Subcutaneous abdominal adipose tissue (tissue), 5 donors: ENCODE measurements at regions not wholly inside any gene's neighbourhood (a gene's known extent, or its start where the extent isn't known, plus 50 kb on each side); places are given as distances from the start of the nearest gene placed in this dataset.
"Not testable (repeated sequence)": the region's sequence is repeated elsewhere in the genome, so short reads cannot be mapped to it uniquely, and the experiment has no call there.

Experiments
- H3K27ac ChIP-seq: one replicate; pipeline ENCODE4 v1.7.0; 2013; ENCODE audit warnings: low read depth, mild to moderate bottlenecking, inconsistent platforms, low read length, moderate library complexity
- H3K27me3 ChIP-seq, 5 donors: one replicate each; pipeline ENCODE4 v1.7.0; 2013; ENCODE audit warnings: low read length in 5 of 5, inconsistent platforms in 1 of 5; ENCODE audit not compliant: control insufficient read depth in 5 of 5, insufficient read depth in 4 of 5
- H3K36me3 ChIP-seq, 5 donors: one replicate each; pipeline ENCODE4 v1.7.0; 2013; ENCODE audit warnings: low read length in 5 of 5; ENCODE audit not compliant: control insufficient read depth in 5 of 5, insufficient read depth in 5 of 5
- H3K4me1 ChIP-seq, 5 donors: one replicate each; pipeline ENCODE4 v1.7.0; 2013; ENCODE audit warnings: low read length in 5 of 5, mild to moderate bottlenecking in 3 of 5, moderate library complexity in 1 of 5; ENCODE audit not compliant: control insufficient read depth in 5 of 5, insufficient read depth in 5 of 5
- H3K4me3 ChIP-seq, 5 donors: one replicate each; pipeline ENCODE4 v1.7.0; 2013; ENCODE audit warnings: low read length in 5 of 5, low read depth in 1 of 5
- H3K9ac ChIP-seq, 5 donors: one replicate each; pipeline ENCODE4 v1.7.0; 2013; ENCODE audit warnings: low read length in 5 of 5, mild to moderate bottlenecking in 4 of 5, moderate library complexity in 3 of 5
- H3K9me3 ChIP-seq, 5 donors: one replicate each; pipeline ENCODE4 v1.7.0; 2013; ENCODE audit warnings: low read length in 5 of 5; ENCODE audit not compliant: control insufficient read depth in 5 of 5
- donor health status: healthy.
- donor health status: healthy.
- donor health status: healthy.
- donor health status: healthy.
- donor health status: healthy.

DNA sequence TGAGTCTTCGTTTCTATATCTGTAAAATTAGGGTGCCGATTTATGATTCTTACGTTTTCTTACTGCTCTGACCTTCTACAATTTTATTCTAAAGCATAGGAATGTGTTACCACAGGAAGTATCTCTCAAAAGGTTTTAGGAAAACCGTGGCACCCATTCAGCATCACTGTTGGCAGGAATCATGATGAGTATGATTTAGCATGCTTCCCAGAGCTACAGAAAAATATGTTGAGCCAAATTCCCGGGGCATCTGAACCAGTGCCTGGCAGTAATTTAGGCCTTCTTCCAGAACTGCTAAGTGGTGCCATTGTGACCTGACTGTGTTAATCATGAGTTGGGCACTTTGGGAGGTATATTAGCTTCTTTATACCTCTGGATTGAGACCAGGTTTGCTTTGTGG, 605.0 kb upstream of the RAG2 start:
- Histone ChIP-seq H3K27me3 (no peaks in the 10 kb centered on the region), H3K9ac (no peak overlapping the region), H3K36me3 (no peaks in the 10 kb centered on the region), H3K27ac (no peak overlapping the region), H3K9me3 (peaks cover 0 to 2% (median 0%) of the 10 kb centered on the region in 5 donors), H3K4me1 (no peaks in the 10 kb centered on the region), H3K4me3 (no peak overlapping the region)

DNA sequence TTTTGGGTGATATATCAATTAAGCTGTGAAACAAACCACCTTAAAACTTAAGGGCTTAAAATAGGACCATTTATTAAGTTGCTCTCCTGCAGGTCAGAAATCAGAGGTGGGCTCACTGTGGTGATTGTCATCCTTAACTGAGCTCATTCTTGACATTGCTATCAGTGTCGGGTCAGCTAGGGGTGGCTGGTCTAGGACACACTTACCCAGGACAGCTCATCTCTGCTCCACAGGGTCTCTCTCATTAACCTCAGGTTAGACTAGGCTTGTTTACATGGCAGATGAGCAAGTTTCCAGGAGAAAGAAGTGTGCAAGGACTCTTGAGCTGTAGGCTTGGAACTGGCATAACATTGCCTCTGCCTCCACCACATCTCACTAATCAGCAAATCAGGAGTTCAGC, 601.0 kb upstream of the RAG2 start:
- Histone ChIP-seq H3K4me1 (no peaks in the 10 kb centered on the region), H3K36me3 (no peaks in the 10 kb centered on the region), H3K9ac (no peak overlapping the region), H3K9me3 (no peaks in the 10 kb centered on the region), H3K4me3 (no peak overlapping the region), H3K27me3 (no peaks in the 10 kb centered on the region), H3K27ac (no peak overlapping the region)

DNA sequence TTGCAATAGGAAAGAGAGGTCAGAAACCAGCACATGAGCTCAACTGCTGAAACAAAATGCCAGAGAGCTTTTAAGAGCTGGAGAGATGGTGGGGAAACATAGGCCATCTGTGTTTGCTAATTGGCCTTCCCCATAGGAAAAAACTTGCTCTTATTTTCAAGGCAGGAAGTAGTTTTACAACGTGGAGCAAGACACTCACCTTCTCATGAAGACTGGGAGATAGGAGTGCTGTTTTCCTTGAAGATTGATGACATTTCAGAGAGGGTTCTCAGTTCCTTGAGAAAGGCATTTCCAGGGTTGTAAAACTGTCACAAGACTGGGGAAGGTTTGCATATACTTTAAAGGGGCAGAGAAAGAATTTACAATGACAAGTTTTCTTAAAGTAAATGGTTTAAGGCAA, 586.3 kb upstream of the RAG2 start:
- Histone ChIP-seq H3K4me3 (no peak overlapping the region), H3K4me1 (no peaks in the 10 kb centered on the region), H3K36me3 (no peaks in the 10 kb centered on the region), H3K27ac (no peak overlapping the region), H3K9me3 (peaks cover 0 to 6% (median 0%) of the 10 kb centered on the region in 5 donors), H3K9ac (no peak overlapping the region), H3K27me3 (no peaks in the 10 kb centered on the region)

DNA sequence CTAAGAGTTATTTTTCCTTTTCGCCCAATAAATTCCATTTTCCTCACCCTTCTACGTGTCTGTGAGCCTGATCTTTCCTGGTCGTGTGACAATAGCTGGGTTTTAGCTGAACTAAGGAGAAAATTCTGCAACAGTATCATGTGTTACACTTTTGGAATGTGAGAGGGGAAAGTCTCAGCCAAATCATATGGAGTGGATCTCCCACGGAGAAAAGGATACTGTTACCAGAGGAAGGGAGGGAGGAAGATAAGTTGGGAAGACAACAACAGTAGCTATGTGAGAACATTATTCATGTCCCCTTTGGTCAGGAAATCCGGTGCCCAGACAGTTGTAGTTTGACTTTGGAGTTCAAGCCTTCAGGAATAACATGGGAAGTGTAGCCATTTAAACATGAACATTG, 584.0 kb upstream of the RAG2 start:
- peaks cover 0 to 6% (median 0%) of the 10 kb centered on the region in 5 donors for H3K9me3 ChIP-seq
- H3K4me3 ChIP-seq: no peak overlapping the region
- H3K9ac ChIP-seq: no peak overlapping the region

DNA sequence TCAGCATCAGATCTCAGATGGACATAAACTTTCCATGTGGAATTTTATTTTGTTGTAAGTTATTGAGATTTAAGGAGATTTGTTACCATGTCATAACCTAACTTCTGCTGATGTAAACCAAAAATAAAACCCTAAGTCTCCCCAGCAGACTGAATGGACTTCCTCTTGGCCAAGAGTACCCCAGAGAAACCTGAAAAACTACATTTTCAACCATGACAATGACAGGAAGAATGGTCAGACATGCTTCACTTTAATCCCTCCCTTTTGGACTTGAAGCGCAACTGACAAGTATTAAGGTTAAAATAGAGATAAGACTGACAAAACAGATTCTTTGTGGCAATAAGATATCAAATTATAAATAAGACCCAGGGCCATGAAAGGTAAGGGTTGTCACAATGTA, 579.7 kb upstream of the RAG2 start:
- Histone ChIP-seq H3K9me3 (peaks cover 0 to 6% (median 0%) of the 10 kb centered on the region in 5 donors), H3K27ac (no peak overlapping the region), H3K9ac (no peak overlapping the region), H3K27me3 (no peaks in the 10 kb centered on the region), H3K4me1 (no peaks in the 10 kb centered on the region), H3K36me3 (no peaks in the 10 kb centered on the region), H3K4me3 (no peak overlapping the region)

More for the DNA sequence above, 584.0 kb upstream of the RAG2 start:
- no peak overlapping the region for H3K27ac ChIP-seq
- no peaks in the 10 kb centered on the region for H3K36me3 ChIP-seq
- H3K27me3 ChIP-seq: no peaks in the 10 kb centered on the region
- no peaks in the 10 kb centered on the region for H3K4me1 ChIP-seq

DNA sequence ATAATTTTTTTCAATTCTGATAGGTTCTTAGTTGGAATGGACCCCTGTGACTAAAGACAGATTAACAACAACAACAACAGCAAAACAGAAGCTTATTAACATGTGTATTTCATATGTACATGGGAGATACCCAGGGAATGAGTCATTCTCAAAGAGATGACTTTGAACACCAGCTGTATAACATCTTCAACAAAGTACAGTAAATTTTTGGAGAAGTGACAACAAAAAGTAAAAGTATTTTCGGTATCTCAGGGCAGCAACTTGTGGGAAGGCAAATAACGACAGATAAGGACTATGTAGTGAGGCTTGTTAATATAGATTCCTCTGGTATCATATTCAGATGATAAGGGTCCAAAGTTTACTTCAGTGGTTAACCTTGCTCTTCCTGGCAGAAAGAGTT, 573.4 kb upstream of the RAG2 start:
- H3K4me1 ChIP-seq: no peaks in the 10 kb centered on the region
- no peaks in the 10 kb centered on the region for H3K36me3 ChIP-seq
- no peaks in the 10 kb centered on the region for H3K27me3 ChIP-seq
- H3K27ac ChIP-seq: no peak overlapping the region
- H3K9ac ChIP-seq: no peak overlapping the region
- H3K4me3 ChIP-seq: no peak overlapping the region
- peaks cover 0 to 2% (median 0%) of the 10 kb centered on the region in 5 donors for H3K9me3 ChIP-seq

DNA sequence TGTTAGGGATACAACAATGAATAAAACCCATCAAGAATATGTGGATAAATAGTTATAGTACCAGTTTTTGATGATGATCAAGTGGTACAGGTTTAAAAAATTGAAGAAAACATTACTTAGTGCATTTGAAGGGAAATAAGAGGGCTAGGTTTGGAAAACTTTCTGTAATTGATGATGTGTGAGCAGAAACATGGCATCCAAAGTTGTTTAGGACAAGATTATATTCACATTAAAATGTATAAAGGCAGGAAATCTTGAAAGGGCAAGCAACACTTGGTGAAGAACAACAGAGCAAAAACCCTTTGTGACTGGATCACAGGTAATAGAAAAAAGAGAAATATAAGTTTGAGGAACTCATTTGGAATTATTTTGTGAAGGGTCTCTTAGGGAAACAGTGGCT, 572.3 kb upstream of the RAG2 start:
- Histone ChIP-seq H3K27me3 (no peaks in the 10 kb centered on the region), H3K9ac (no peak overlapping the region), H3K4me3 (no peak overlapping the region), H3K27ac (no peak overlapping the region), H3K36me3 (no peaks in the 10 kb centered on the region), H3K9me3 (peaks cover 0 to 2% (median 0%) of the 10 kb centered on the region in 5 donors), H3K4me1 (no peaks in the 10 kb centered on the region)

DNA sequence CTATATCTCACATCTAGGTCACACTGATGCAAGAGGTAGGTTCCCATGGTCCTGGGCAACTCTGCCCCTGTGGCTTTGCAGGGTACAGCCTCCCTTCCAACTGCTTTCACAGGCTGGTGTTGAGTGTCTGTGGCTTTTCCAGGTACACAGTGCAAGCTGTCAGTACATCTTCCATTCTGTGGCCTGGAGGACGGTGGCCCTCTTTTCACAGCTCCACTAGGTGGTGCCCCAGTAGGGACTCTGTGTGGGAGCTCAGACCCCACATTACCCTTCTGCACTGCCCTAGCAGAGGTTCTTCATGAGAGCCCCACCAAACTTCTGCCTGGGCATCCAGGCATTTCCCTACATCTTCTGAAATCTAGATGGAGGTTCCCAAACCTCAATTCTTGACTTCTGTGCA, 547.4 kb upstream of the RAG2 start:
- not testable (repeated sequence) for H3K9ac ChIP-seq, H3K4me3 ChIP-seq, H3K36me3 ChIP-seq, H3K27me3 ChIP-seq, H3K9me3 ChIP-seq, H3K4me1 ChIP-seq, H3K27ac ChIP-seq

DNA sequence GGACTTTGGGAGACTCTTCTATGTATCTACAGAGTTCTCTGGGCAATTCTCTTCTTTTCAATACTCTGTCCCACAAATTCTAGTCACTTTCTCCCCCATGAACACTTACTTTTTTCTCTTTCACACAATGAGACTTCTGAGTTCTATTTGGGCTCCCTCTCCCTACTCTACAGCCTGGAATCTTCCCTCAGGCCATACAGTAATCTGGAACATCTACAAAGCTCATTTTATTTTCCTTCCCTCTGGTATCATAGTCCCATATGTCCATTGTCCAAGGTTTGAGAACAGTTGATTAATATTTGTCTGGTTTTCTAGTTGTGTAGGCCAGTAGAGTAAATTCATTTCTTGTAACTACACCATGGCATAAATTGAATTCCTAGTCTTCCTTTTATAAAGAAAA, 544.6 kb upstream of the RAG2 start:
- no peak overlapping the region for H3K4me3 ChIP-seq
- H3K36me3 ChIP-seq: no peaks in the 10 kb centered on the region
- H3K9ac ChIP-seq: no peak overlapping the region
- no peak overlapping the region for H3K27ac ChIP-seq
- peaks cover 0 to 3% (median 0%) of the 10 kb centered on the region in 5 donors for H3K9me3 ChIP-seq
- no peaks in the 10 kb centered on the region for H3K27me3 ChIP-seq
- no peaks in the 10 kb centered on the region for H3K4me1 ChIP-seq

DNA sequence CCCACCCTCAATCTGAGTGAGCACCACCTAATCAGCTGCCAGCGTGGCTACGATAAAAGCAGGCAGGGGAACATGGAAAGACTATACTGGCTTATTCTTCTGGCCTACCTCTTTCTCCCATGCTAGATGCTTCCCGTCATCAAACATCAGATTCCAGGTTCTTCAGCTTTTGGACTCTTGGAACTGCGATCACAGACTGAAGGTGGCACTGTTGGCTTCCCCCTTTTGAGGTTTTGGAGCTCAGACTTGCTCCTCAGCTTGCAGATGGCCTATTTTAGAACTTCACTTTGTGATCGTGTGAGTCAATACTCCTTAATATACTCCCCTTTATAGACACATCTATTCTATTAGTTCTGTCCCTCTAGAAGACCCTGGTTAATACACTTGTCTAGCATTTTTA, 543.7 kb upstream of the RAG2 start:
- H3K4me3 ChIP-seq: no peak overlapping the region
- H3K36me3 ChIP-seq: no peaks in the 10 kb centered on the region
- H3K9ac ChIP-seq: no peak overlapping the region
- no peaks in the 10 kb centered on the region for H3K27me3 ChIP-seq
- no peak overlapping the region for H3K27ac ChIP-seq
- H3K4me1 ChIP-seq: no peaks in the 10 kb centered on the region
- H3K9me3 ChIP-seq: peaks cover 0 to 3% (median 0%) of the 10 kb centered on the region in 5 donors

DNA sequence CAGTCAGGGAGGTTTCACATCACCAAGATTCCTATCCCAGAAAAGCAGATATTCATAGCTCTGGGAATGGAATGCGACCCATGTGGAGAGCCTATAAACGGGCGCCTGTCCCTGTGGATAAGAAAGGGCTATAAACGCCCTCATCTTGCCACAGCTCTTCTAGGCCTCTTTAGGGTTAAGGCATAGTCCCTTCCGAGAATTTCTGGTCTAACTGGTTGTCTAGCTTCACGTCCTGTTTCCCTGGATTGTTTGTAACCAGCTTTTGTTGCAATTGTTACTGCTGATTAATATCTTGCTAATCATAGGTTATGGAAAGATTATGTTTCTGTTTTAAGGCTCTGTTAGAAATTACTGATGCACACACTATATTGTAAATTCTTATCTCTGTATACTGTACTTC, 537.6 kb upstream of the RAG2 start:
- not testable (repeated sequence) for H3K9ac ChIP-seq, H3K4me3 ChIP-seq, H3K36me3 ChIP-seq, H3K27ac ChIP-seq, H3K4me1 ChIP-seq, H3K27me3 ChIP-seq, H3K9me3 ChIP-seq
